Osteocyte (in vitro differentiated cells): ENCODE measurements at regions not wholly inside any gene's neighbourhood (a gene's known extent, or its start where the extent isn't known, plus 50 kb on each side); places are given as distances from the start of the nearest gene placed in this dataset.

ENCODE experiments used
- DNase-seq: peaks from one replicate; pipeline ENCODE4 v3.0.0; 2021; ENCODE audit warnings: mixed read lengths; ENCODE audit not compliant: unreplicated experiment; ENCODE audit errors: extremely low spot score
- H3K27ac Mint-ChIP-seq: one replicate; pipeline ENCODE4 v1.8.0; 2021; ENCODE audit warnings: mild to moderate bottlenecking, mixed read lengths; ENCODE audit not compliant: unreplicated experiment
- H3K27me3 Mint-ChIP-seq: one replicate; pipeline ENCODE4 v1.8.0; 2021; ENCODE audit warnings: mixed read lengths; ENCODE audit not compliant: unreplicated experiment
- H3K36me3 Mint-ChIP-seq: one replicate; pipeline ENCODE4 v1.8.0; 2021; ENCODE audit warnings: mixed read lengths; ENCODE audit not compliant: unreplicated experiment
- H3K4me1 Mint-ChIP-seq: one replicate; pipeline ENCODE4 v1.8.0; 2021; ENCODE audit warnings: mixed read lengths; ENCODE audit not compliant: unreplicated experiment
- H3K4me3 Mint-ChIP-seq: one replicate; pipeline ENCODE4 v1.8.0; 2021; ENCODE audit warnings: mild to moderate bottlenecking, moderate library complexity, mixed read lengths; ENCODE audit not compliant: unreplicated experiment
- H3K9me3 Mint-ChIP-seq: one replicate; pipeline ENCODE4 v1.8.0; 2021; ENCODE audit warnings: mixed read lengths; ENCODE audit not compliant: unreplicated experiment
- CTCF ChIP-seq: fragments of 200-600 bp; sonication (generic); IDR thresholded peaks from 2 replicates; pipeline ENCODE4 v1.5.0; 2021; ENCODE audit warnings: antibody characterized with exemption, mild to moderate bottlenecking, moderate library complexity

GRCh38 chr14:53701108-53701875 is 255.3 kb downstream of the BMP4 start:
- Mint-ChIP-seq H3K27me3 (peaks cover 17% of the 10 kb centered on the region), H3K4me3 (no peak overlapping the region), H3K36me3 (no peaks in the 10 kb centered on the region), H3K4me1 (no peaks in the 10 kb centered on the region), H3K27ac (no peak overlapping the region), H3K9me3 (no peaks in the 10 kb centered on the region)
- no peak for DNase-seq
- no peak for TF ChIP-seq CTCF

DNA sequence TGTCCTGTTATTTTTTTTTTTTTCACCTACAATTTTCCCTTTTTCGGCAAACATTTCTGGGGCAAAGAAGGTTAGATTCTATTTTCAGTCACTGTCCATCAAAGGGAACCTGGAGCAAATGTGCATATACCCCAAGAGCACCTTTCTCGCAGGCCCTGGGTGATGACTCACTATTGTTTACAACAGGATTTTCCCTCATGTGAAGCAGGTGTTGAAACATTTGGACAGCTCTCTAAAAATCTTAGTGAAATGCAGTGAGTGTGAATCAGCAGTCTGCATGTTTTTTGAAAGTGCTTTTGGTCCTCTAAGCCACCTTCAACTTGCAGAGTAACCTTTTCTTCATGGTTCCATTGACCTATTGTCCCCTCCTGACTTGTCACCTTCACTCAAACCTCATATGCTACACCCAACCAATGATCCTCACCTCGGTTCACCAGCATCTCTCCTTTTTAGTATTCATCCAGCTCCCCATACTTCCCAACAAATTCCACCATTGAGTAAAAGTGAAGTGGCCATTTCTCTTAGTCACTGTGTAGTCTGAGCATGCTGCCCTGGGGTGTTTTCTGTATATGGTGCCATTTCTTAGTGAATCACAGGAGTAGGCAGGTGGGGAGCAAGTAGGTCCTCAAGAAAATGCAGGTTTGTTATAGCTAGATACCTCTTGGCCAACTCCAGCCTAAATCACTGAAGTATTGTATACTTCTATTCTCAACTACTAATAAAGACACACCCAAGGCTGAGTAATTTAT is 260.2 kb downstream of the BMP4 start:
- Mint-ChIP-seq H3K4me1 (peaks cover 14% of the 10 kb centered on the region), H3K9me3 (no peaks in the 10 kb centered on the region), H3K27ac (no peak overlapping the region), H3K36me3 (peaks cover 2% of the 10 kb centered on the region), H3K27me3 (peaks cover 17% of the 10 kb centered on the region), H3K4me3 (no peak overlapping the region)
- no peak for TF ChIP-seq CTCF
- no peak for DNase-seq

- no peak for DNase-seq
- no peaks in the 10 kb centered on the region for H3K9me3 Mint-ChIP-seq
- H3K4me1 Mint-ChIP-seq: peaks cover 14% of the 10 kb centered on the region
- no peak overlapping the region for H3K27ac Mint-ChIP-seq
- peaks cover 2% of the 10 kb centered on the region for H3K36me3 Mint-ChIP-seq
- H3K4me3 Mint-ChIP-seq: no peak overlapping the region
- H3K27me3 Mint-ChIP-seq: peaks cover 18% of the 10 kb centered on the region
- TF ChIP-seq CTCF: no peak
Measured at GRCh38 chr14:53695692-53696214, 260.9 kb downstream of the BMP4 start.

DNA sequence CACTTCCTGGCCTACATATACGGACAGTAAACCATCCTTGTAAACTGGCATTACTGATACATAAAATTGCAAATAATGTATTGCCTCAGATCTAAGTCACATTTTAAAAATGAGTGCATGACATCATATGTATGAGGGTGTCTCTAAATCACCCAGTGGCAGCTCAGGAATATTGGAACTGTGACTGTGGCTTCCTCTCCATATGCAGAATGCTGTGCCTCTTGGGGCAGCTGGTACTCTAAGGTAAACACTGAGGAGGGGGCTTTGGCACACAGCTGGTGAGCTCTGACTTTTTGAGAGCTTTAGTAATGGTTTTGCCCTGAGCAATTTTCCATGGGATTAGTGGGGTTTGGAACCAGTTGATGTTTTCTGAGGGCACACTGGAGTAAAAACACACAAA is 263.7 kb downstream of the BMP4 start:
- Mint-ChIP-seq H3K4me1 (peaks cover 14% of the 10 kb centered on the region), H3K27me3 (peaks cover 22% of the 10 kb centered on the region), H3K9me3 (no peaks in the 10 kb centered on the region), H3K27ac (peak overlapping the region; percentile 25), H3K4me3 (no peak overlapping the region), H3K36me3 (peaks cover 2% of the 10 kb centered on the region)
- DNase-seq: no peak
- TF ChIP-seq CTCF: no peak

GRCh38 chr14:53692451-53692850 is 264.2 kb downstream of the BMP4 start:
- peaks cover 14% of the 10 kb centered on the region for H3K4me1 Mint-ChIP-seq
- TF ChIP-seq CTCF: no peak
- H3K4me3 Mint-ChIP-seq: no peak overlapping the region
- peaks cover 19% of the 10 kb centered on the region for H3K27me3 Mint-ChIP-seq
- H3K27ac Mint-ChIP-seq: no peak overlapping the region
- no peak for DNase-seq
- no peaks in the 10 kb centered on the region for H3K9me3 Mint-ChIP-seq
- peaks cover 2% of the 10 kb centered on the region for H3K36me3 Mint-ChIP-seq
